ENCODE measurements at regions not wholly inside any gene's neighbourhood (a gene's known extent, or its start where the extent isn't known, plus 50 kb on each side); places are given as distances from the start of the nearest gene placed in this dataset.

GRCh38 chr10:16193241-16193640 is 243.6 kb upstream of the PTER start:
- TF ChIP-seq, protein P1, sequence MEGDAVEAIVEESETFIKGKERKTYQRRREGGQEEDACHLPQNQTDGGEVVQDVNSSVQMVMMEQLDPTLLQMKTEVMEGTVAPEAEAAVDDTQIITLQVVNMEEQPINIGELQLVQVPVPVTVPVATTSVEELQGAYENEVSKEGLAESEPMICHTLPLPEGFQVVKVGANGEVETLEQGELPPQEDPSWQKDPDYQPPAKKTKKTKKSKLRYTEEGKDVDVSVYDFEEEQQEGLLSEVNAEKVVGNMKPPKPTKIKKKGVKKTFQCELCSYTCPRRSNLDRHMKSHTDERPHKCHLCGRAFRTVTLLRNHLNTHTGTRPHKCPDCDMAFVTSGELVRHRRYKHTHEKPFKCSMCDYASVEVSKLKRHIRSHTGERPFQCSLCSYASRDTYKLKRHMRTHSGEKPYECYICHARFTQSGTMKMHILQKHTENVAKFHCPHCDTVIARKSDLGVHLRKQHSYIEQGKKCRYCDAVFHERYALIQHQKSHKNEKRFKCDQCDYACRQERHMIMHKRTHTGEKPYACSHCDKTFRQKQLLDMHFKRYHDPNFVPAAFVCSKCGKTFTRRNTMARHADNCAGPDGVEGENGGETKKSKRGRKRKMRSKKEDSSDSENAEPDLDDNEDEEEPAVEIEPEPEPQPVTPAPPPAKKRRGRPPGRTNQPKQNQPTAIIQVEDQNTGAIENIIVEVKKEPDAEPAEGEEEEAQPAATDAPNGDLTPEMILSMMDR (conservative IDR thresholded peaks at IDR 0.05; ENCODE audit: low read depth, low read length): no peak
- TF ChIP-seq RAD21 (IDR thresholded peaks at IDR 0.05; ENCODE audit: low read length) (no peak), POLR2A (IDR thresholded peaks at IDR 0.05; ENCODE audit: low read depth, low read length) (no peak), BHLHE40 (IDR thresholded peaks at IDR 0.05; ENCODE audit: low read depth, low read length) (no peak), CHD1 (IDR thresholded peaks at IDR 0.05; ENCODE audit: low read depth, low read length) (no peak), MAZ (IDR thresholded peaks at IDR 0.05; ENCODE audit: borderline replicate concordance, low read depth, low read length) (no peak), RFX5 (IDR thresholded peaks at IDR 0.05; ENCODE audit: low read depth, low read length) (no peak), FOS (IDR thresholded peaks at IDR 0.05; ENCODE audit: low read depth, low read length) (no peak), MAFK (IDR thresholded peaks at IDR 0.05; ENCODE audit: low read depth, low read length) (no peak), CEBPB (IDR thresholded peaks at IDR 0.05; ENCODE audit: low read depth, low read length) (no peak), ELK1 (IDR thresholded peaks at IDR 0.05; ENCODE audit: borderline replicate concordance, low read depth, low read length) (no peak)

All from IMR-90 (cell line).